OCI-LY3 (cell line): ENCODE measurements at regions not wholly inside any gene's neighbourhood (a gene's known extent, or its start where the extent isn't known, plus 50 kb on each side); places are given as distances from the start of the nearest gene placed in this dataset.

Experiments
- EZH2phosphoT487 ChIP-seq: fragments of 200-600 bp; shearing (Covaris generic); IDR thresholded peaks from 2 replicates; pipeline ENCODE4 v1.6.1; 2018; ENCODE audit warnings: antibody characterized with exemption, mixed run types, low read depth
- TF ChIP-seq, protein P1 (sequence below): fragments of 200-600, 300-600 bp; sonication (generic); IDR thresholded peaks from 2 replicates; pipeline ENCODE4 v1.5.1; 2014; ENCODE audit warnings: antibody characterized with exemption, low read length, low read depth

DNA sequence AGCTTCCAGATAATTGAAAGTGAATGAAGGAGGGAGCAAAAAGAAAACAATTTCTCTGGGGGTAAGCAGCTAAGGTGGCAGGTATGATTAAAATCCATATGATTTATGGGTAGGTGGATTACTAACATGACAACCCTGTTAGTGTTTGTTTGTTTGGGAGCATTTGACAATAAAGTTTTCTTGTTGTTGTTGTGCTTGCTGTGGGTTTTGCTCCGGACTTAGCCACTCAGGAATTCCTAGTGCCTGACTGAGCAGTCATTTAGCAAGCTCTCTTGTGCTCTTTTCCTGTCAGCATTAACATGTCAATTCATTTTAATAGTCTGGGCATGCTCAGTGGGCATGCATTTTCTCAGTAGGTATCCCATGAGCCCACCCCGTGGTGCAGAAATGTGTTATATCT lies 674.8 kb upstream of the ZEB2 start:
- TF ChIP-seq, protein P1, sequence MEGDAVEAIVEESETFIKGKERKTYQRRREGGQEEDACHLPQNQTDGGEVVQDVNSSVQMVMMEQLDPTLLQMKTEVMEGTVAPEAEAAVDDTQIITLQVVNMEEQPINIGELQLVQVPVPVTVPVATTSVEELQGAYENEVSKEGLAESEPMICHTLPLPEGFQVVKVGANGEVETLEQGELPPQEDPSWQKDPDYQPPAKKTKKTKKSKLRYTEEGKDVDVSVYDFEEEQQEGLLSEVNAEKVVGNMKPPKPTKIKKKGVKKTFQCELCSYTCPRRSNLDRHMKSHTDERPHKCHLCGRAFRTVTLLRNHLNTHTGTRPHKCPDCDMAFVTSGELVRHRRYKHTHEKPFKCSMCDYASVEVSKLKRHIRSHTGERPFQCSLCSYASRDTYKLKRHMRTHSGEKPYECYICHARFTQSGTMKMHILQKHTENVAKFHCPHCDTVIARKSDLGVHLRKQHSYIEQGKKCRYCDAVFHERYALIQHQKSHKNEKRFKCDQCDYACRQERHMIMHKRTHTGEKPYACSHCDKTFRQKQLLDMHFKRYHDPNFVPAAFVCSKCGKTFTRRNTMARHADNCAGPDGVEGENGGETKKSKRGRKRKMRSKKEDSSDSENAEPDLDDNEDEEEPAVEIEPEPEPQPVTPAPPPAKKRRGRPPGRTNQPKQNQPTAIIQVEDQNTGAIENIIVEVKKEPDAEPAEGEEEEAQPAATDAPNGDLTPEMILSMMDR = no peak
- no peak for TF ChIP-seq EZH2phosphoT487
